Activated CD4-positive, alpha-beta memory T cell treated with anti-CD3 and anti-CD28 coated beads, Interleukin-2, amount 10 ng/mL, durations not matched to agents 7 days and 5 days (primary cell): ENCODE measurements at regions not wholly inside any gene's neighbourhood (a gene's known extent, or its start where the extent isn't known, plus 50 kb on each side); places are given as distances from the start of the nearest gene placed in this dataset.
"Not testable (repeated sequence)": the region's sequence is repeated elsewhere in the genome, so short reads cannot be mapped to it uniquely, and the experiment has no call there.

Source experiments
- CTCF ChIA-PET: fragments of 350-600 bp; sonication (Branson Sonifier 250); formaldehyde crosslinking; loops from one replicate; lab custom pipeline; 2021; ENCODE audit warnings: antibody characterized with exemption, inconsistent platforms; lab: Charles Lee
- POLR2A ChIA-PET: fragments of 350-600 bp; sonication (Branson Sonifier 250); formaldehyde crosslinking; loops from one replicate; lab custom pipeline; 2021; ENCODE audit warnings: antibody characterized with exemption; lab: Charles Lee
- DNase-seq: peaks from one replicate; pipeline ENCODE4 v3.0.0-alpha.2; 2020
- H3K27ac Mint-ChIP-seq: one replicate; pipeline ENCODE4 v1.8.0; 2021; ENCODE audit warnings: mild to moderate bottlenecking, mixed read lengths
- H3K27me3 Mint-ChIP-seq: one replicate; pipeline ENCODE4 v1.8.0; 2021; ENCODE audit warnings: mixed read lengths
- H3K36me3 Mint-ChIP-seq: one replicate; pipeline ENCODE4 v1.8.0; 2021; ENCODE audit warnings: low read depth, mixed read lengths
- H3K4me1 Mint-ChIP-seq: one replicate; pipeline ENCODE4 v1.8.0; 2021; ENCODE audit warnings: mixed read lengths
- H3K4me3 Mint-ChIP-seq: one replicate; pipeline ENCODE4 v1.8.0; 2021; ENCODE audit warnings: mild to moderate bottlenecking, mixed read lengths
- H3K9me3 Mint-ChIP-seq: one replicate; pipeline ENCODE4 v1.8.0; 2021; ENCODE audit warnings: mixed read lengths

DNA sequence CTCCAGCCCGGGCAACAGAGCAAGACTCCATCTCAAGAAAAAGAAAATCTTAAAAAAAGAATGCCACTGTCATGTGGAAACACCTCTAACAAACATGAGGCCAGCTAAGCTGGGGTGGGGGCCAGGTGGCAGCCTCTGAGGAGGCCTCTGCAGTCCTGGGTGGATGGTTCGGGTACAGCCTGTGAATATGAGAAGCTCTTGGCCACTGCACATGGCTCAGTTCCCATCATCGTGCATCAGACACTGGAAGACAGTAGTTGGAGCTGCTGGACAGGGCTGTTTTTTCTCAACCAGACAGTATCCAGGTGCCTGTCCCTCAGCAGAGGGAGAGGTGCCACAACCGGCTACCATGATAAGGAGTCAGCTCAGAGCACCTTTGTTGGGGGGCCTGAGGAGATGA is 67.9 kb upstream of the PLGLB2 start:
- H3K9me3 Mint-ChIP-seq, H3K4me3 Mint-ChIP-seq, H3K36me3 Mint-ChIP-seq, H3K27ac Mint-ChIP-seq, H3K27me3 Mint-ChIP-seq, DNase-seq, CTCF ChIA-PET, POLR2A ChIA-PET, H3K4me1 Mint-ChIP-seq: not testable (repeated sequence)

DNA sequence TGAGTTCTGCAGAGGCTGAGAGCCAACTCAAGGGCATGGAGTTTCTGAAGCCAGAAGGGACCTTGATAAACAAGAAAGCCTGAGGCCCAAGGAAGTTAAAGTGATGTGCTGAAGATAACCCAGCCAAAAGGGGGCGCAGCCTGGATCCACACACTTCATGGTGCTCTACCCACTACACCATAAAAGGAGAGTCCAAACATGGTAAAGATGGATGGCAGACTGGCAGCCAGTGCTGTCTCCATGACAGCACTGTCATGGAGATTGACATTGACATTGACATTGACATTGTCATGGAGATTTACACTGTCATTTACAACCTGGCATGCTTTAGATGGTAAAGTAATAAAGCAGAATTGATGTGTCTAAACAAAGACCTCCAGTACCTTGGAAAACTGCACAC is 67.2 kb upstream of the PLGLB2 start:
- H3K36me3 Mint-ChIP-seq, DNase-seq, H3K4me3 Mint-ChIP-seq, H3K27ac Mint-ChIP-seq, H3K9me3 Mint-ChIP-seq, H3K27me3 Mint-ChIP-seq, H3K4me1 Mint-ChIP-seq, POLR2A ChIA-PET, CTCF ChIA-PET: not testable (repeated sequence)

DNA sequence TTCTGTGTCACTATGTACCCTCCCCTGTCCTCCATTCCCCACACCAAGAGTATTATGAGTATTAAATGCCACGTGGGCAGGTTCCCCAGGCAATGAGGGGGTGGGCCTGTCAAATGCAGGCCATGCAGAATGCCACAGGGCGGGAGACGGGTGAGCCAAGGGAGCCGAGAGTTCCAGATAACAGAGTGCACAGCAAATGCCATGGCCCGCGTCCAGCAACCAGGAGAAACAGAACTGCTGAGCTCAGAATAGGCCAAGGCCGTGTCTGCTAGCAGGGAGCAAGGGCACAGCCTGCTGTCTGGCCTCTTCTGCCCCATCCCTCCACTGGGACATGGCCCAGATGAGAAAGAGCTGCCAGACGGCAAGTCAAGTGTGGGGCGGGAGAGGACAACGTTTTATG is 64.4 kb upstream of the PLGLB2 start:
- H3K27me3 Mint-ChIP-seq, H3K4me1 Mint-ChIP-seq, POLR2A ChIA-PET, H3K27ac Mint-ChIP-seq, CTCF ChIA-PET, DNase-seq, H3K36me3 Mint-ChIP-seq, H3K4me3 Mint-ChIP-seq, H3K9me3 Mint-ChIP-seq: not testable (repeated sequence)

DNA sequence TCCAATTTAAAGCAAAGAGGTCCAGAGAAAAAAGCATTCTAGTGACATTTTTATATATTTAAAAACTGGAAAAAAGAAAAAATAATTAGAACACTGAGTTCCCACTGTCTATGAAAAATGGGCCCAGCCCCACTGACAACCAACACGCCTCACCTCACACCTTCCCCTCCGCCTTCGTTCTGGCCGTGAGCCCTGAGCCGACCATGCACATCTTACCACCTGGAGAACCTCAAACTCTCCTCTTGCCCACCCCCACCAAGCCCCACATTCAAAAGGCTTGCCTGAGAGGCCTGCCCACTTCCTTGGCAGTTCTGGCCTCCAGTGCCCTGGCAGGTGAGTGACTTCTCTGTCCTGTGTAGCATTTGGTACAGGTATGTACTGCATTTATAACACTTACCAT is 63.9 kb upstream of the PLGLB2 start:
- DNase-seq, H3K4me1 Mint-ChIP-seq, H3K27me3 Mint-ChIP-seq, H3K36me3 Mint-ChIP-seq, H3K27ac Mint-ChIP-seq, H3K4me3 Mint-ChIP-seq, POLR2A ChIA-PET, H3K9me3 Mint-ChIP-seq, CTCF ChIA-PET: not testable (repeated sequence)

DNA sequence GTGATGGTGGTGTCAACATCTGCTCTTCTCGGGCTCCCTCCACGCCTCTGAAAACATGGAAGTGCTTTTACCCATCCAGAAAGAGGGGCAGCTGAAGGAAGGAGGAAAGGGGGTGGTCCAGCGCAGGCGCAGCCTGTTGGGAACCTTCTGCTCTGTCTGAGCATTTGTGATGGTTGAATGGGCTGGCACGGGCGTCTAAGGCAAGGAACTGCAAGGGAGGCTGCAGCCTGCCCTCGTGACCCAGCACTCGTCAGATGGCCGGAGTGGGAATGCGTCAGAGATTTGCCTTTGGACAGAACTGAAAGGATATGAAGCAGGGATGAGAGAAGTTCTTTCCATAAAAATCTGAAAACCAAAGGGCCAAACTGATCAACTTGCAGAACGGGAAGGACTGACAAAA is 62.3 kb upstream of the PLGLB2 start:
- H3K4me1 Mint-ChIP-seq = not testable (repeated sequence)

DNA sequence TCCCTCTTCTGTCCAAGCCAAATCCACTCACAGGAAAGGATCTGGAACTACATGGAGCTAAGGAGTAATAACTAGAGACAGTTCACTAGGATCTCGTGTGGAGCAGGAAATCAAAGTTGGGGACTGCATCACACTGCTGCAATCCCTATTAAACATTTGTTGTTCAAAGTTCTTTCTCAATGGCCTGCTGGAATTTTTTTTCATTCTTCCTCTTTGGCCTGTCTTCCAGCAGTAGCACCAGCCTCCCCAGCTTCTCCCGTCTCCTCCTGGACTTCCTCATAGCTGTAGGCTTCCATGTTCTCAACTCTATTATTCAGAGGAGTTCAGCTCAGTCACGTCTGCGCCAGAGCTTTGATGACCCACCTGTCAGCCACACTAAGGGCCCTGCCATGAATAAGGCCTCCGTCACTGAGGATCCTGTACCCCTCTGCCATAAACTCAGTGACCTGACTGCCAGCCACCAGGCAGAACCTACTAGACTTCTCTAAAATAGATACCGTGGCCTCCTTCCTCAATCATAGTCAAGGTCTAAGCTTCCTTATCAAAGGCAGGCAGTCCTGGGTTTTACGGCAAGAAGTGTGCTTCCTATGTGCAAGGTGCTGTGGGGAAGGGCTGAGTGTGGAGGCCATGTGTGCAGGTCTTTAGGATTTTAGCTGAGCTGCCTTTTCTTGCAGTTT is 60.9 kb upstream of the PLGLB2 start:
- POLR2A ChIA-PET, H3K27me3 Mint-ChIP-seq, DNase-seq, H3K9me3 Mint-ChIP-seq, H3K27ac Mint-ChIP-seq, H3K4me1 Mint-ChIP-seq, H3K4me3 Mint-ChIP-seq, H3K36me3 Mint-ChIP-seq, CTCF ChIA-PET: not testable (repeated sequence)

More for the DNA sequence above, 62.3 kb upstream of the PLGLB2 start:
- H3K9me3 Mint-ChIP-seq, H3K27ac Mint-ChIP-seq, POLR2A ChIA-PET, H3K36me3 Mint-ChIP-seq, H3K4me3 Mint-ChIP-seq, H3K27me3 Mint-ChIP-seq, CTCF ChIA-PET, DNase-seq: not testable (repeated sequence)

DNA sequence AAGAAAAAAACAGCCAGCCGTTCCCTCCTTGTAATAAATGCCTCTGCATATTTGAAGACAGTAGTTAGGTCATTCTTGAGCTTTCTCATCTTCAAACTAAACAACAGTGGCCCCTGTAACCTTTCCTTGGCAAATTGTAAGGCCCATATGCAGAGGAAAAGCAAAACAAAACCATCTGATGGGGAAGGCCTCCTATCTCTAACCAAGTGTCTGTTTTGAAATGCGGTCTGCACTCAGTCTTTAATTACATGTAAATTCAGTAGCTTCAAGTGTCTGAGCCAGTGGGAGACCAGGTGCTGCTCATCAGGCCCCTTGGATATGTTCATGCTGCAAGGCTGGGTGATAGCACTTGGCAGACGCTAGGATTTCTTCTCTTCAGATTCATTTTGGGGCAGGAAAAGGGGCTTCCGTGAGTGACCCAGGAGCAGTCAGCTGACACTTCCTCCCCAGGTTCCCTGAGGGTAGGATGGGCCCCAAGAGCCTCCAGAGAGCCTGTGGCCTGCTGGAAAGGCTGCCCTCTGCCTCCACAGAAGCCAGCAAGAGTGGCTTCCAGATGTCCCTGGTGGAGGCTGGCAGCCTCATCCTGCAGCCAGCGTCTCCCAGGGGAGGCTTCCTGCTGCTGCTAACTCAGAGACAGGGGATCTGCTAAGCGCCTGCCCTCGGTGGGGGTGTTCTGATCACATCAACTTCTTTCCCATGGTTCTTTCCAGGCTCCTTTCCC is 60.2 kb upstream of the PLGLB2 start:
- H3K4me1 Mint-ChIP-seq, H3K4me3 Mint-ChIP-seq, H3K36me3 Mint-ChIP-seq, POLR2A ChIA-PET, DNase-seq, H3K9me3 Mint-ChIP-seq, CTCF ChIA-PET, H3K27me3 Mint-ChIP-seq, H3K27ac Mint-ChIP-seq: not testable (repeated sequence)

DNA sequence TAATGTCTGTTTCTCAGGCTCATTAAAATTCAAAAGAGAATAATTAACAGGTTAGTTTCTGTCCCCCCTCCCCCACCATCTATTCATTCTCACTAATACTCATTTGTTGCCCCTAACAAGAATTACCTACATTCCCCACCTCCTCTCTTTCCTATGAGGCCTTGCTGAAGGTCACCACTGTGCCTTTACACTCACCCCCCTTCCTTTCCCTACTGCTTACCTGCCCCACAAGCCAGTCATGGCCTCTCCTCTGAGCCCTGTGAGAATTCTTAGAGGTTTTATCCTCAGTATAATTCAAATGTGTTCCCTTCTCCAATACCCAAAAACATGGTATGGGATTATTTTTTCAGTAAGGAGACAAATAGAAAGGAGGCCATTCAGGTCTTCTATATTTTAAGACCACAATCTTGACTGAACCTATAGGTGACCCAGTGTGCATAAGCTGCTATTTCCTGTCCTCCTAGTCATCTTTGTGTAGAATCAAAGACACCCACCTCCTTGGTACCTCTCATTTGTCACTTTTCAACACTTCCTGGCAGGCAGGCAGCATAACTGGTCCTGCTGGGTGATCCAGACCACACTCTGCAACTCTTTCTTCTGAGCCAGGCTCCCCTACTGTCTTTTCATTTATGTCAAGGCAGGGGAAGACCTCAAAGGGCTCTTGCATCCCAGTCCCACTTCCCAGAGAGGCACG is 55.8 kb upstream of the PLGLB2 start:
- H3K9me3 Mint-ChIP-seq, H3K4me1 Mint-ChIP-seq, DNase-seq, H3K4me3 Mint-ChIP-seq, H3K27ac Mint-ChIP-seq, CTCF ChIA-PET, POLR2A ChIA-PET, H3K27me3 Mint-ChIP-seq, H3K36me3 Mint-ChIP-seq: not testable (repeated sequence)

DNA sequence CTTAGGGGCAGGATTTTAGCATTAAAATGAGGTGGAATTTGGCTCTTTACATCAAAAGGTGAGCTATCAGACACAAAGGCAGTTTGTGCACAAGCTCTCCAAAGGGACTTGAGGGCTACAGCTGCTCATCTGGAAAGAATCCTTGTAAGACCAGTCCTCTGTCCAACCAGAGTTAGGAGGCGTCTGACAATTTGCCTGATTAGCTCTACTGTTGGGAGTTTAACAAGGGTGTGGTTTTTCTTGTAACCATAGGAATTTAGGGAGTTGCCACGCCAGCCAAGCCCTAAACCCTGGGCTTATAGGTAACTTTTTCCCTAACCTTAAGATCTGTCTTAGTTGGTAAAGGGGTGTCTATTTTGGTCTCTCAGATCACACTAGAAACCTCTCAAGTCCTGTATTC is 55.0 kb upstream of the PLGLB2 start:
- H3K4me1 Mint-ChIP-seq, POLR2A ChIA-PET, H3K36me3 Mint-ChIP-seq, CTCF ChIA-PET, H3K4me3 Mint-ChIP-seq, H3K27me3 Mint-ChIP-seq, H3K9me3 Mint-ChIP-seq, DNase-seq, H3K27ac Mint-ChIP-seq: not testable (repeated sequence)

DNA sequence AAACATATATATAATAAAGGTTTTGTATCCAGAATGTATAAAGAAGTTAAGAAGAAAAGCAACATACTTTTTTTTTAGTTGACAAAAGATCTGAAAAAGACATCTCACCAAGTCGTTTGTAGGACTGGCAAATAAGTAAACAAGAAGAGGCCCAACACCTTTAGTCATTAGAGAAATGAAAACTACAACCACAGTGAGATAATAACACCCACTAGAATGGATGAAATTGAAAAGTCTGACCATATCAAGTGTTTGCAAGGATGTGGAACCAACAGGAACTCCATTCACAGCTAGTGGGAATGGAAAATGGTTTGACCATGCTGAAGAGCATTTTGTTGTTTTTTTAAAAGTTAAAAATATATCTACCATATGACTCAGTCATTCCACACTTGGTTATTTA is 54.0 kb upstream of the PLGLB2 start:
- H3K27me3 Mint-ChIP-seq, H3K9me3 Mint-ChIP-seq, H3K27ac Mint-ChIP-seq, H3K4me1 Mint-ChIP-seq, H3K4me3 Mint-ChIP-seq, DNase-seq, H3K36me3 Mint-ChIP-seq, POLR2A ChIA-PET, CTCF ChIA-PET: not testable (repeated sequence)

DNA sequence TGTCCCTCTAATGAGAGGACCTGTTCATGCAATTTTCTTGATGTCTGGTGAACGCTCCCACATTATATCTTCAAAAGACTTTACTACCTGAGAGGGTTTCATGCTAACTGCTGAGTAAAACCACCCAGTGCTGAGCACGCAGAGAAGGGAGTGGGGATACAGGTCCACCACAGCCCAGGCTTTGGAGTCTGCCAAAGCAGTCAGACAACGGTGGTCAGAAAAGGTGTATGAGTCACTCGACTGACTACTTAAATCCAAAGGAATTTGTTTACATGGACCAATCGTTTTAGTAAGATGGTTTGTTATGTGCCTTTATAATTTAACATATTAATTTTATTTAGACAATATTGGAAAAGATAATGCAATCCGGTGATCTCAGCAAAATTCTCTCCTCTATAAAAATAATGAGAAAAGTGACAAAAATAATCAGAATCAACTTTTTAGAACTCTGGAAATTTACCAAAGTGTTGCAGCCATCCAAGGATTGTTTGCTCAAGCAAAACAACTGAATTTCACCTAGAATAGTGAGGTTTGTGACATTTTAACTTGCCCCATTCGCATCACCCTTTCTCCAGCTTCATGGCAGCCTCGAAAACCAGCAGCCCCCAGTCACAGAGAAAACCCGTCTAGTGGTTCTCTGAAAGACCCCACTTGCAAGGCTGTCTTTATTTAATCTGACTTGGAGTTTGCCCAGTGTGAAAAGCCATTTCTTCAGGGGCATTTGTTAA is 52.1 kb upstream of the PLGLB2 start:
- H3K4me3 Mint-ChIP-seq, H3K4me1 Mint-ChIP-seq, H3K27ac Mint-ChIP-seq, H3K9me3 Mint-ChIP-seq, H3K27me3 Mint-ChIP-seq, CTCF ChIA-PET, H3K36me3 Mint-ChIP-seq, POLR2A ChIA-PET, DNase-seq: not testable (repeated sequence)
